Thyroid gland (tissue), 4 donors: ENCODE measurements at regions not wholly inside any gene's neighbourhood (a gene's known extent, or its start where the extent isn't known, plus 50 kb on each side); places are given as distances from the start of the nearest gene placed in this dataset.

Experiments used
- DNase-seq, 2 donors: peaks; one replicate each; pipeline ENCODE4 v3.0.0-alpha.2; 2019
- H3K27ac ChIP-seq, 3 donors: fragments of 200-600 bp; sonication (generic); 1 replicate in 2 of 3; 2 replicates in 1 of 3; pipeline ENCODE4 v1.5.1; 2016 to 2019; ENCODE audit warnings: mild to moderate bottlenecking in 1 of 3, moderate library complexity in 1 of 3
- H3K27me3 ChIP-seq: fragments of 200-600 bp; sonication (generic); one replicate; pipeline ENCODE4 v1.5.1; 2019
- H3K36me3 ChIP-seq, 2 donors: fragments of 200-600 bp; sonication (generic); one replicate each; pipeline ENCODE4 v1.5.1; 2016 to 2019
- H3K4me1 ChIP-seq, 2 donors: fragments of 200-600 bp; sonication (generic); one replicate each; pipeline ENCODE4 v1.5.1; 2017 to 2019
- H3K4me3 ChIP-seq, 3 donors: fragments of 200-600 bp; sonication (generic); replicated peaks in 1 of 3; 1 replicate in 2 of 3; 2 replicates in 1 of 3; pipeline ENCODE4 v1.5.1; 2016; ENCODE audit warnings: mild to moderate bottlenecking in 1 of 3
- H3K9me3 ChIP-seq: fragments of 200-600 bp; sonication (generic); one replicate; pipeline ENCODE4 v1.5.1; 2017
- CTCF ChIP-seq, 6 experiments: fragments of 200-600 bp in 3 of 6; fragments of 450-650 bp in 3 of 6; sonication (generic) in 3 of 6; IDR thresholded peaks; one replicate each; pipeline ENCODE4 v1.5.1; 2016 to 2019; ENCODE audit warnings: antibody characterized with exemption in 6 of 6, mild to moderate bottlenecking in 2 of 6, inconsistent platforms in 1 of 6, moderate library complexity in 1 of 6
- POLR2A ChIP-seq, 2 donors: fragments of 450-650 bp; IDR thresholded peaks; one replicate each; pipeline ENCODE4 v1.6.1; 2017; ENCODE audit warnings: antibody characterized with exemption in 2 of 2, mild to moderate bottlenecking in 2 of 2, moderate library complexity in 1 of 2
- WGBS, 2 donors: methylation state at CpG; one replicate each; pipeline ENCODE4 v1.1.5; 2017; 5-methylcytosine and 5-hydroxymethylcytosine counted together
- intact Hi-C: fragments of 100-400 bp; cut with DNase I; formaldehyde crosslinking; loops from one replicate; pipeline ENCODE4 v1.15.1; 2023

GRCh38 chr15:95842576-95842975, 487.9 kb upstream of the NR2F2 start:
- no peaks in the 10 kb centered on the region for H3K9me3 ChIP-seq
- DNase-seq, result no peak
- no peaks in the 10 kb centered on the region for H3K27me3 ChIP-seq
- intact Hi-C loops, result no loop called here
- no peaks in the 10 kb centered on the region for H3K4me1 ChIP-seq
- H3K27ac ChIP-seq, result peak overlapping the region in 2 of 3 donors; percentile 13 to 15
- 83 to 94% methylated on average over 6 of the region's 6 CpGs for WGBS, 2 donors
- TF ChIP-seq POLR2A (IDR thresholded peaks at IDR 0.05), result no peak
- TF ChIP-seq CTCF (IDR thresholded peaks at IDR 0.05), result no peak
- no peaks in the 10 kb centered on the region for H3K36me3 ChIP-seq
- no peak overlapping the region for H3K4me3 ChIP-seq

- DNase-seq, result no peak
- H3K27ac ChIP-seq, result peak overlapping the region in 1 of 3 donors; percentile 55
- no peaks in the 10 kb centered on the region for H3K4me1 ChIP-seq
- H3K36me3 ChIP-seq, result no peaks in the 10 kb centered on the region
- H3K9me3 ChIP-seq, result no peaks in the 10 kb centered on the region
- 74 to 87% methylated on average over 5 of the region's 5 CpGs for WGBS, 2 donors
- TF ChIP-seq CTCF (IDR thresholded peaks at IDR 0.05), result no peak
- TF ChIP-seq POLR2A (IDR thresholded peaks at IDR 0.05), result no peak
- no peak overlapping the region for H3K4me3 ChIP-seq
- no peaks in the 10 kb centered on the region for H3K27me3 ChIP-seq
- intact Hi-C loops, result no loop called here
Observed at GRCh38 chr15:95843241-95843910, 487.1 kb upstream of the NR2F2 start.

GRCh38 chr15:95845862-95846515, 484.5 kb upstream of the NR2F2 start:
- Histone ChIP-seq H3K27ac (peak overlapping the region in 2 of 3 donors; percentile 38 to 50), H3K27me3 (no peaks in the 10 kb centered on the region), H3K4me3 (no peak overlapping the region), H3K4me1 (no peaks in the 10 kb centered on the region), H3K36me3 (no peaks in the 10 kb centered on the region), H3K9me3 (no peaks in the 10 kb centered on the region)
- DNase-seq, result no peak
- TF ChIP-seq CTCF (IDR thresholded peaks at IDR 0.05), result no peak
- no peak for TF ChIP-seq POLR2A (IDR thresholded peaks at IDR 0.05)
- intact Hi-C loops, result no loop called here
- WGBS, 2 donors, result 55 to 59% methylated on average over 13 of the region's 13 CpGs

- H3K4me3 ChIP-seq, result no peak overlapping the region
- no peaks in the 10 kb centered on the region for H3K27me3 ChIP-seq
- no peak for DNase-seq
- no peaks in the 10 kb centered on the region for H3K36me3 ChIP-seq
- TF ChIP-seq CTCF (IDR thresholded peaks at IDR 0.05), result no peak
- TF ChIP-seq POLR2A (IDR thresholded peaks at IDR 0.05), result no peak
- intact Hi-C loops, result no loop called here
- no peaks in the 10 kb centered on the region for H3K4me1 ChIP-seq
- H3K27ac ChIP-seq, result no peak overlapping the region
- no peaks in the 10 kb centered on the region for H3K9me3 ChIP-seq
- WGBS, 2 donors, result 74 to 77% methylated on average over 1 of the region's 1 CpG
Observed at GRCh38 chr15:95848126-95848525, 482.4 kb upstream of the NR2F2 start.

GRCh38 chr15:95850837-95851236, 479.7 kb upstream of the NR2F2 start:
- DNase-seq, result no peak
- Histone ChIP-seq H3K27me3 (no peaks in the 10 kb centered on the region), H3K4me1 (no peaks in the 10 kb centered on the region), H3K9me3 (no peaks in the 10 kb centered on the region), H3K36me3 (no peaks in the 10 kb centered on the region), H3K27ac (no peak overlapping the region), H3K4me3 (no peak overlapping the region)
- intact Hi-C loops, result no loop called here
- 90 to 95% methylated on average over 2 of the region's 2 CpGs for WGBS, 2 donors
- TF ChIP-seq POLR2A (IDR thresholded peaks at IDR 0.05), result no peak
- no peak for TF ChIP-seq CTCF (IDR thresholded peaks at IDR 0.05)
